Aorta (tissue), 5 donors: ENCODE measurements at regions not wholly inside any gene's neighbourhood (a gene's known extent, or its start where the extent isn't known, plus 50 kb on each side); places are given as distances from the start of the nearest gene placed in this dataset.

Experiments
- ATAC-seq: fragments of 200-7000 bp; cut with Tn5 transposase; one replicate; pipeline ENCODE4 v1.9.1; 2022; ENCODE audit warnings: moderate library complexity; ENCODE audit not compliant: low FRiP score
- DNase-seq, 2 donors: peaks; one replicate each; pipeline ENCODE4 v3.0.0-alpha.2; 2020
- H3K27ac ChIP-seq, 2 donors: one replicate each; pipeline ENCODE4 v1.5.1; 2013; ENCODE audit warnings: low read length in 2 of 2, mild to moderate bottlenecking in 2 of 2, moderate library complexity in 2 of 2, control low read depth in 1 of 2, inconsistent platforms in 1 of 2, low read depth in 1 of 2
- H3K27me3 ChIP-seq, 2 donors: one replicate each; pipeline ENCODE4 v1.6.1; 2013; ENCODE audit warnings: control low read depth in 1 of 2, low read length in 1 of 2, mild to moderate bottlenecking in 1 of 2, moderate library complexity in 1 of 2; ENCODE audit not compliant: insufficient read depth in 2 of 2, control insufficient read depth in 1 of 2
- H3K36me3 ChIP-seq, 2 donors: one replicate each; pipeline ENCODE4 v1.6.1; 2013; ENCODE audit warnings: control low read depth in 1 of 2, low read length in 1 of 2, mild to moderate bottlenecking in 1 of 2; ENCODE audit not compliant: insufficient read depth in 2 of 2, control insufficient read depth in 1 of 2
- H3K4me1 ChIP-seq, 2 donors: one replicate each; pipeline ENCODE4 v1.6.1; 2013; ENCODE audit warnings: low read length in 2 of 2, control low read depth in 1 of 2, mild to moderate bottlenecking in 1 of 2, moderate library complexity in 1 of 2; ENCODE audit not compliant: insufficient read depth in 2 of 2, control insufficient read depth in 1 of 2
- H3K4me3 ChIP-seq, 2 donors: one replicate each; pipeline ENCODE4 v1.5.1; 2013; ENCODE audit warnings: low read length in 2 of 2, control low read depth in 1 of 2, mild to moderate bottlenecking in 1 of 2
- H3K9me3 ChIP-seq: one replicate; pipeline ENCODE4 v1.6.1; 2013; ENCODE audit warnings: mild to moderate bottlenecking, low read length; ENCODE audit not compliant: control insufficient read depth
- WGBS, 2 donors: extraction: QIAGEN DNeasy Blood & Tissue Kit; methylation state at CpG; one replicate each; pipeline ENCODE4 v1.1.7; 2013; 5-methylcytosine and 5-hydroxymethylcytosine counted together
- intact Hi-C, 2 donors: fragments of 100-400 bp; cut with DNase I; formaldehyde crosslinking; loops; one replicate each; pipeline versions ENCODE4 v1.14.2 to v1.15.0; 2022
- donor health status: healthy with polysubstance abuse.
- donor health status: Bipolar disorder and iron deficiency.
- donor health status: DM: no; HTN: no; CAD: no.
- donor health status: DM: no; HTN: no; CAD: no.
- donor health status: DM: yes; HTN: yes; CAD: no.

GRCh38 chr1:34612091-34612827, 142.6 kb upstream of the GJB5 start:
- DNase-seq = no peak
- no peaks in the 10 kb centered on the region for H3K4me1 ChIP-seq
- no peak for ATAC-seq
- intact Hi-C loops = no loop called here
- no peaks in the 10 kb centered on the region for H3K9me3 ChIP-seq
- no peak overlapping the region for H3K4me3 ChIP-seq
- 57 to 61% methylated on average over 9 of the region's 9 CpGs for WGBS, 2 donors
- H3K36me3 ChIP-seq = no peaks in the 10 kb centered on the region
- no peak overlapping the region for H3K27ac ChIP-seq
- peaks cover 0 to 3% of the 10 kb centered on the region in 2 donors for H3K27me3 ChIP-seq

- WGBS, 2 donors = 44 to 56% methylated on average over 7 of the region's 7 CpGs
- no peak for ATAC-seq
- H3K36me3 ChIP-seq = no peaks in the 10 kb centered on the region
These were observed 137.3 kb upstream of the GJB5 start for GRCh38 chr1:34617321-34618118.

GRCh38 chr1:34618381-34618780, 136.5 kb upstream of the GJB5 start:
- no peak for ATAC-seq

More at GRCh38 chr1:34617321-34618118, 137.3 kb upstream of the GJB5 start:
- intact Hi-C loops = no loop called here
- H3K4me3 ChIP-seq = no peak overlapping the region
- H3K27ac ChIP-seq = no peak overlapping the region
- H3K4me1 ChIP-seq = no peaks in the 10 kb centered on the region
- H3K9me3 ChIP-seq = no peaks in the 10 kb centered on the region
- DNase-seq = no peak
- no peaks in the 10 kb centered on the region for H3K27me3 ChIP-seq

GRCh38 chr1:34619256-34619655, 135.6 kb upstream of the GJB5 start:
- H3K27me3 ChIP-seq = no peaks in the 10 kb centered on the region
- H3K36me3 ChIP-seq = no peaks in the 10 kb centered on the region
- 78% methylated on average over 4 of the region's 4 CpGs for WGBS, 2 donors
- ATAC-seq = no peak
- intact Hi-C loops = no loop called here
- no peak for DNase-seq
- no peaks in the 10 kb centered on the region for H3K4me1 ChIP-seq
- H3K4me3 ChIP-seq = no peak overlapping the region
- H3K9me3 ChIP-seq = no peaks in the 10 kb centered on the region
- no peak overlapping the region for H3K27ac ChIP-seq

More at GRCh38 chr1:34618381-34618780, 136.5 kb upstream of the GJB5 start:
- no peak for DNase-seq
- Histone ChIP-seq H3K4me1 (no peaks in the 10 kb centered on the region), H3K4me3 (no peak overlapping the region), H3K27me3 (no peaks in the 10 kb centered on the region), H3K27ac (no peak overlapping the region), H3K9me3 (no peaks in the 10 kb centered on the region), H3K36me3 (no peaks in the 10 kb centered on the region)
- intact Hi-C loops = no loop called here
- 74 to 75% methylated on average over 3 of the region's 3 CpGs for WGBS, 2 donors

GRCh38 chr1:34621916-34622315, 132.9 kb upstream of the GJB5 start:
- no peaks in the 10 kb centered on the region for H3K9me3 ChIP-seq
- H3K4me1 ChIP-seq = no peaks in the 10 kb centered on the region
- ATAC-seq (no peak), DNase-seq (no peak)
- no peak overlapping the region for H3K4me3 ChIP-seq
- WGBS, 2 donors = 68 to 69% methylated on average over 4 of the region's 4 CpGs
- H3K27ac ChIP-seq = no peak overlapping the region
- H3K27me3 ChIP-seq = no peaks in the 10 kb centered on the region
- no peaks in the 10 kb centered on the region for H3K36me3 ChIP-seq
- intact Hi-C loops = no loop called here

GRCh38 chr1:34625521-34626015, 129.3 kb upstream of the GJB5 start:
- no peaks in the 10 kb centered on the region for H3K4me1 ChIP-seq
- H3K4me3 ChIP-seq = no peak overlapping the region
- no peaks in the 10 kb centered on the region for H3K27me3 ChIP-seq
- no peaks in the 10 kb centered on the region for H3K36me3 ChIP-seq
- 68 to 69% methylated on average over 6 of the region's 6 CpGs for WGBS, 2 donors
- intact Hi-C loops = no loop called here
- ATAC-seq (no peak), DNase-seq (no peak)
- no peaks in the 10 kb centered on the region for H3K9me3 ChIP-seq
- no peak overlapping the region for H3K27ac ChIP-seq

- intact Hi-C loops = no loop called here
- ATAC-seq (no peak), DNase-seq (no peak)
- 73 to 75% methylated on average over 10 of the region's 10 CpGs for WGBS, 2 donors
- H3K9me3 ChIP-seq = no peaks in the 10 kb centered on the region
- H3K27ac ChIP-seq = no peak overlapping the region
- no peak overlapping the region for H3K4me3 ChIP-seq
- no peaks in the 10 kb centered on the region for H3K27me3 ChIP-seq
- H3K4me1 ChIP-seq = no peaks in the 10 kb centered on the region
- H3K36me3 ChIP-seq = no peaks in the 10 kb centered on the region
These were observed 127.2 kb upstream of the GJB5 start for GRCh38 chr1:34627465-34628240.

GRCh38 chr1:34631126-34631525, 123.7 kb upstream of the GJB5 start:
- WGBS, 2 donors = 80 to 84% methylated on average over 2 of the region's 2 CpGs
- ATAC-seq (no peak), DNase-seq (no peak)
- no peaks in the 10 kb centered on the region for H3K4me1 ChIP-seq
- H3K27ac ChIP-seq = no peak overlapping the region
- H3K4me3 ChIP-seq = no peak overlapping the region
- H3K27me3 ChIP-seq = no peaks in the 10 kb centered on the region
- H3K9me3 ChIP-seq = no peaks in the 10 kb centered on the region
- intact Hi-C loops = no loop called here
- no peaks in the 10 kb centered on the region for H3K36me3 ChIP-seq
